Heart left ventricle (tissue), 13 donors: ENCODE measurements at regions not wholly inside any gene's neighbourhood (a gene's known extent, or its start where the extent isn't known, plus 50 kb on each side); places are given as distances from the start of the nearest gene placed in this dataset.

Experiments used
- CTCF ChIP-seq, 12 donors: fragments of 200-600 bp; sonication (generic) in 4 of 12; IDR thresholded peaks; one replicate each; pipeline versions ENCODE4 v1.5.0 to v1.8.0; 2018 to 2022; ENCODE audit warnings: antibody characterized with exemption in 12 of 12, mild to moderate bottlenecking in 5 of 12
- POLR2A ChIP-seq, 2 donors: fragments of 450-650 bp; IDR thresholded peaks; one replicate each; pipeline ENCODE4 v1.6.1; 2017; ENCODE audit warnings: antibody characterized with exemption in 2 of 2, mild to moderate bottlenecking in 2 of 2, moderate library complexity in 2 of 2
- donor health status: ischemic (EF 13 %, LVEDD 7.1; RV severe dilation, severe dysfunction).
- donor health status: DM: no; HTN: yes; CAD: no.
- donor health status: DM: no; HTN: no; CAD: no.
- donor health status: ischemic (EF 25% LVEDD 6.9; RV normal size, moderate dysfunction).
- donor health status: ischemic (EF 25% LVEDD 5.7; RV mildly dilated, moderate dysfunction).
- donor health status: ischemic (EF 35%, LVEDD 5.7; RV mildly dilated, moderate dysfunction).
- donor health status: nonischemic (EF 11% LVEDD 7.7; RV severe dilation, severe dysfunction).
- donor health status: DM: yes; HTN: yes; CAD: no.
- donor health status: PGD.
- donor health status: ischemic (EF 29% LVEDD 5.4; RV normal size, mild dysfunction).
- donor health status: nonischemic (EF 23%, LVEDD 6.1; RV moderate dilation, normal function).

GRCh38 chr5:67644221-67644920, 447.8 kb upstream of the CD180 start:
- no peak for TF ChIP-seq CTCF (IDR thresholded peaks at IDR 0.05)
- no peak for TF ChIP-seq POLR2A (IDR thresholded peaks at IDR 0.05)
